ENCODE measurements at regions not wholly inside any gene's neighbourhood (a gene's known extent, or its start where the extent isn't known, plus 50 kb on each side); places are given as distances from the start of the nearest gene placed in this dataset.

GRCh38 chr15:93384886-93385285 is 295.9 kb upstream of the RGMA start:
- no TSS peak for BruUV-seq (replicated peaks)
- no peak overlapping the region for H3K27ac ChIP-seq (ENCODE audit: insufficient read depth, low read length)

More at GRCh38 chr15:93384886-93385285, 295.9 kb upstream of the RGMA start:
- no peak overlapping the region for H3K4ac ChIP-seq (ENCODE audit: low read depth, low read length)
- no peak overlapping the region for H3K18ac ChIP-seq (ENCODE audit: low read depth, low read length)
- H2BK5ac ChIP-seq (ENCODE audit: low read depth, low read length, poor library complexity, severe bottlenecking) = no peak overlapping the region
- CTCF ChIA-PET = no interaction called here
- ATAC-seq (ENCODE audit: low read depth) (no peak), DNase-seq (no peak)
- no peak overlapping the region for H3K14ac ChIP-seq (replicated peaks; ENCODE audit: low read depth, low read length)
- H3K4me3 ChIP-seq (ENCODE audit: insufficient read depth, low read depth, low read length) = no peak overlapping the region
- intact Hi-C loops (cut with micrococcal nuclease) (no loop called here), in situ Hi-C loops (cut with MboI; ENCODE audit: low sequenced_read_pairs) (no loop called here), dilution Hi-C loops (cut with HindIII; ENCODE audit: low sequenced_read_pairs, unreplicated experiment) (no loop called here)
- no peaks in the 10 kb centered on the region for H3K79me1 ChIP-seq (ENCODE audit: low read depth in 1 of 2, low read length in 2 of 2)
- no peak overlapping the region for H3K23ac ChIP-seq (ENCODE audit: low read depth, low read length)
- H4K91ac ChIP-seq (ENCODE audit: insufficient read depth, low read depth, low read length) = no peak overlapping the region
- H3K56ac ChIP-seq (ENCODE audit: extremely low read depth, insufficient read depth, low read length) = no peak overlapping the region
- H3K27me3 ChIP-seq (ENCODE audit: control insufficient read depth, insufficient read depth, low read length) = no peaks in the 10 kb centered on the region
- H3K9ac ChIP-seq (ENCODE audit: low read depth, low read length) = no peak overlapping the region
- no peaks in the 10 kb centered on the region for H3K9me1 ChIP-seq (ENCODE audit: insufficient read depth, low read length)
- no peak overlapping the region for H2BK15ac ChIP-seq (ENCODE audit: low read depth, low read length)
- WGBS, 2 experiments (ENCODE audit: extremely low coverage in 2 of 2, insufficient read length in 1 of 2) = no CpG with 5 or more reads among the region's 2 CpGs
- no peak overlapping the region for H2AK9ac ChIP-seq (replicated peaks; ENCODE audit: low read depth, low read length, poor library complexity)
- H2BK120ac ChIP-seq (ENCODE audit: low read depth, low read length) = no peak overlapping the region
- H2BK20ac ChIP-seq (ENCODE audit: low read depth, low read length) = no peak overlapping the region
- H3K36me3 ChIP-seq (ENCODE audit: control insufficient read depth, insufficient read depth, low read length) = no peaks in the 10 kb centered on the region
- no peaks in the 10 kb centered on the region for H3K4me1 ChIP-seq (ENCODE audit: control insufficient read depth, insufficient read depth, low read length)
- H4K5ac ChIP-seq (ENCODE audit: low read depth, low read length) = no peak overlapping the region
- TF ChIP-seq NFE2L2 (IDR thresholded peaks at IDR 0.05; ENCODE audit: low read depth, low read length) (no peak), POLR2A (IDR thresholded peaks at IDR 0.05; ENCODE audit: low read depth, low read length) (no peak), RCOR1 (IDR thresholded peaks at IDR 0.05; ENCODE audit: insufficient replicate concordance, low read length) (no peak)
- POLR2A ChIA-PET (ENCODE audit: unreplicated experiment) = no interaction called here
- H3K4me2 ChIP-seq (ENCODE audit: low read depth, low read length) = no peak overlapping the region
- H2AFZ ChIP-seq (replicated peaks; ENCODE audit: low read length, poor library complexity) = no peak overlapping the region
- no peak overlapping the region for H4K8ac ChIP-seq (ENCODE audit: low read depth in 2 of 2, low read length in 2 of 2)
- H3K9me3 ChIP-seq (ENCODE audit: control insufficient read depth, insufficient read depth, low read length) = peaks cover 27% of the 10 kb centered on the region
- H4K20me1 ChIP-seq (ENCODE audit: insufficient read depth, low read length) = no peaks in the 10 kb centered on the region
- H2AK5ac ChIP-seq (ENCODE audit: low read depth, low read length) = no peak overlapping the region
